ENCODE measurements at regions not wholly inside any gene's neighbourhood (a gene's known extent, or its start where the extent isn't known, plus 50 kb on each side); places are given as distances from the start of the nearest gene placed in this dataset.

GRCh38 chr10:118175148-118175547 lies 128.4 kb upstream of the RAB11FIP2 start:
- DNase-seq, result no peak

GRCh38 chr10:118173296-118173695 lies 126.6 kb upstream of the RAB11FIP2 start:
- DNase-seq, result no peak

- no peak for DNase-seq
Measured at GRCh38 chr10:118171861-118172260, 125.1 kb upstream of the RAB11FIP2 start.

- no peak for DNase-seq
Measured at GRCh38 chr10:118167056-118167700, 120.4 kb upstream of the RAB11FIP2 start.

- DNase-seq, result no peak
Measured at GRCh38 chr10:118163217-118163616, 116.5 kb upstream of the RAB11FIP2 start.

- no peak for DNase-seq
Measured at GRCh38 chr10:118161461-118162246, 114.9 kb upstream of the RAB11FIP2 start.

- DNase-seq, result no peak
Measured at GRCh38 chr10:118153287-118153686, 106.5 kb upstream of the RAB11FIP2 start.

GRCh38 chr10:118151461-118151860 lies 104.7 kb upstream of the RAB11FIP2 start:
- no peak for DNase-seq

- no peak for DNase-seq
Measured at GRCh38 chr10:118148247-118148646, 101.5 kb upstream of the RAB11FIP2 start.

GRCh38 chr10:118145256-118145655 lies 98.5 kb upstream of the RAB11FIP2 start:
- DNase-seq, result no peak

- DNase-seq, result no peak
Measured at GRCh38 chr10:118141471-118141870, 94.7 kb upstream of the RAB11FIP2 start.

- DNase-seq, result no peak
Measured at GRCh38 chr10:118139321-118139720, 92.6 kb upstream of the RAB11FIP2 start.

- no peak for DNase-seq
Measured at GRCh38 chr10:118128675-118129074, 81.9 kb upstream of the RAB11FIP2 start.

GRCh38 chr10:118118716-118119115 lies 72.0 kb upstream of the RAB11FIP2 start:
- no peak for DNase-seq

GRCh38 chr10:118116715-118117449 lies 70.1 kb upstream of the RAB11FIP2 start:
- DNase-seq, result no peak

- no peak for DNase-seq
Measured at GRCh38 chr10:118116362-118116714, 69.6 kb upstream of the RAB11FIP2 start.

- no peak for DNase-seq
Measured at GRCh38 chr10:118115701-118116100, 69.0 kb upstream of the RAB11FIP2 start.

GRCh38 chr10:118114992-118115391 lies 68.3 kb upstream of the RAB11FIP2 start:
- DNase-seq, result no peak

- DNase-seq, result no peak
Measured at GRCh38 chr10:118112543-118113125, 65.9 kb upstream of the RAB11FIP2 start.

- DNase-seq, result no peak
Measured at GRCh38 chr10:118110750-118111149, 64.0 kb upstream of the RAB11FIP2 start.

- DNase-seq, result no peak
Measured at GRCh38 chr10:118108194-118109026, 61.7 kb upstream of the RAB11FIP2 start.

GRCh38 chr10:118107541-118107940 lies 60.8 kb upstream of the RAB11FIP2 start:
- DNase-seq, result no peak

GRCh38 chr10:118107040-118107439 lies 60.3 kb upstream of the RAB11FIP2 start:
- no peak for DNase-seq
